Brain microvascular endothelial cell (primary cell): ENCODE measurements at regions not wholly inside any gene's neighbourhood (a gene's known extent, or its start where the extent isn't known, plus 50 kb on each side); places are given as distances from the start of the nearest gene placed in this dataset.

Source experiments
- DNase-seq: peaks from one replicate; pipeline ENCODE4 v3.0.0-alpha.2; 2020
- H3K27ac ChIP-seq: fragments of 250-450 bp; sonication (Bioruptor Pico); 2 replicates; pipeline ENCODE4 v1.5.1; 2020; ENCODE audit warnings: mild to moderate bottlenecking, moderate library complexity
- H3K27me3 ChIP-seq: fragments of 250-450 bp; sonication (Bioruptor Pico); replicated peaks from 2 replicates; pipeline ENCODE4 v1.5.1; 2020; ENCODE audit warnings: mild to moderate bottlenecking
- H3K36me3 ChIP-seq: fragments of 250-450 bp; sonication (Bioruptor Pico); replicated peaks from 2 replicates; pipeline ENCODE4 v1.5.1; 2020; ENCODE audit warnings: mild to moderate bottlenecking
- H3K4me3 ChIP-seq: 2 replicates; pipeline ENCODE4 v1.5.1; 2011; ENCODE audit warnings: low read depth, mild to moderate bottlenecking, control low read depth, low read length, moderate library complexity
- CTCF ChIP-seq: IDR thresholded peaks from 2 replicates; pipeline ENCODE4 v1.5.1; 2011; ENCODE audit warnings: low read depth, mild to moderate bottlenecking, moderate library complexity, low read length, control low read depth, inconsistent platforms; ENCODE audit errors: missing control alignments
- in situ Hi-C: cut with HindIII; loops from 2 replicates; pipeline ENCODE4 v1.10.0; 2017; ENCODE audit warnings: low sequenced_read_pairs, low pct_ligation_motif_present

- Histone ChIP-seq H3K27me3 (no peaks in the 10 kb centered on the region), H3K36me3 (no peaks in the 10 kb centered on the region), H3K27ac (no peak overlapping the region), H3K4me3 (no peak overlapping the region)
- in situ Hi-C loops: no loop called here
- TF ChIP-seq CTCF: no peak
- no peak for DNase-seq
Observed at GRCh38 chr3:103785017-103785416, 1350.2 kb downstream of the ZPLD1 start.

- no peaks in the 10 kb centered on the region for H3K27me3 ChIP-seq
- DNase-seq: no peak
- no peak overlapping the region for H3K4me3 ChIP-seq
- H3K36me3 ChIP-seq: no peaks in the 10 kb centered on the region
- TF ChIP-seq CTCF: no peak
- no peak overlapping the region for H3K27ac ChIP-seq
- in situ Hi-C loops: no loop called here
Observed at GRCh38 chr3:103785537-103785936, 1350.7 kb downstream of the ZPLD1 start.

GRCh38 chr3:103786296-103786695 lies 1351.5 kb downstream of the ZPLD1 start:
- no peaks in the 10 kb centered on the region for H3K36me3 ChIP-seq
- no peak overlapping the region for H3K4me3 ChIP-seq
- no peak for TF ChIP-seq CTCF
- H3K27me3 ChIP-seq: no peaks in the 10 kb centered on the region
- H3K27ac ChIP-seq: no peak overlapping the region
- no peak for DNase-seq
- in situ Hi-C loops: no loop called here

- Histone ChIP-seq H3K27ac (no peak overlapping the region), H3K4me3 (no peak overlapping the region), H3K36me3 (no peaks in the 10 kb centered on the region), H3K27me3 (no peaks in the 10 kb centered on the region)
- DNase-seq: no peak
- in situ Hi-C loops: no loop called here
- no peak for TF ChIP-seq CTCF
Observed at GRCh38 chr3:103787164-103787871, 1352.5 kb downstream of the ZPLD1 start.

- H3K27ac ChIP-seq: no peak overlapping the region
- DNase-seq: no peak
Observed at GRCh38 chr3:103787879-103788278, 1353.1 kb downstream of the ZPLD1 start.

More at GRCh38 chr3:103787879-103788278, 1353.1 kb downstream of the ZPLD1 start:
- Histone ChIP-seq H3K27me3 (no peaks in the 10 kb centered on the region), H3K36me3 (no peaks in the 10 kb centered on the region), H3K4me3 (no peak overlapping the region)
- in situ Hi-C loops: no loop called here
- TF ChIP-seq CTCF: no peak
